Fibroblast of skin of right biceps (primary cell): ENCODE measurements at regions not wholly inside any gene's neighbourhood (a gene's known extent, or its start where the extent isn't known, plus 50 kb on each side); places are given as distances from the start of the nearest gene placed in this dataset.
A peak's percentile ranks its signal among the peaks of the same experiment; 100 is the strongest.

Source experiments
- DNase-seq: peaks from one replicate; pipeline ENCODE4 v3.0.0-alpha.2; 2013

- DNase-seq = peak; percentile 91
These were observed 281.7 kb downstream of the HRH4 start for GRCh38 chr18:24741965-24742724.

GRCh38 chr18:24754583-24755253, 294.3 kb downstream of the HRH4 start:
- peak; percentile 83 for DNase-seq

- no peak for DNase-seq
These were observed 295.9 kb downstream of the HRH4 start for GRCh38 chr18:24756385-24756784.

- DNase-seq = no peak
These were observed 296.7 kb downstream of the HRH4 start for GRCh38 chr18:24757134-24757533.

GRCh38 chr18:24761765-24762164, 301.3 kb downstream of the HRH4 start:
- DNase-seq = no peak

- DNase-seq = no peak
These were observed 302.1 kb downstream of the HRH4 start for GRCh38 chr18:24762511-24762910.

- peak; percentile 88 for DNase-seq
These were observed 303.5 kb downstream of the HRH4 start for GRCh38 chr18:24763765-24764513.

- DNase-seq = peak; percentile 92
These were observed 304.3 kb downstream of the HRH4 start for GRCh38 chr18:24764766-24765165.

GRCh38 chr18:24766376-24766775, 305.9 kb downstream of the HRH4 start:
- DNase-seq = peak; percentile 89

- DNase-seq = no peak
These were observed 310.0 kb downstream of the HRH4 start for GRCh38 chr18:24770311-24771024.

- DNase-seq = no peak
These were observed 310.9 kb downstream of the HRH4 start for GRCh38 chr18:24771300-24771699.

GRCh38 chr18:24773101-24773500, 312.7 kb downstream of the HRH4 start:
- no peak for DNase-seq

GRCh38 chr18:24776019-24776418, 315.6 kb downstream of the HRH4 start:
- DNase-seq = no peak

- no peak for DNase-seq
These were observed 318.5 kb downstream of the HRH4 start for GRCh38 chr18:24778810-24779418.

GRCh38 chr18:24782566-24782965, 322.1 kb downstream of the HRH4 start:
- DNase-seq = no peak

GRCh38 chr18:24785019-24785418, 324.6 kb downstream of the HRH4 start:
- DNase-seq = peak; percentile 22

GRCh38 chr18:24786027-24786426, 325.6 kb downstream of the HRH4 start:
- no peak for DNase-seq

- no peak for DNase-seq
These were observed 329.9 kb downstream of the HRH4 start for GRCh38 chr18:24790347-24790746.

GRCh38 chr18:24791751-24792545, 331.5 kb downstream of the HRH4 start:
- peak; percentile 16 for DNase-seq

GRCh38 chr18:24793742-24794141, 333.3 kb downstream of the HRH4 start:
- no peak for DNase-seq

GRCh38 chr18:24795129-24795528, 334.7 kb downstream of the HRH4 start:
- DNase-seq = no peak

GRCh38 chr18:24797981-24798380, 337.5 kb downstream of the HRH4 start:
- DNase-seq = no peak
